ENCODE measurements at regions not wholly inside any gene's neighbourhood (a gene's known extent, or its start where the extent isn't known, plus 50 kb on each side); places are given as distances from the start of the nearest gene placed in this dataset.

GRCh38 chr2:35172687-35173086 lies 1182.9 kb upstream of the CRIM1 start:
- H3K4me3 ChIP-seq (replicated peaks; ENCODE audit: low read depth, low read length) = no peak overlapping the region
- TF ChIP-seq, protein P1, sequence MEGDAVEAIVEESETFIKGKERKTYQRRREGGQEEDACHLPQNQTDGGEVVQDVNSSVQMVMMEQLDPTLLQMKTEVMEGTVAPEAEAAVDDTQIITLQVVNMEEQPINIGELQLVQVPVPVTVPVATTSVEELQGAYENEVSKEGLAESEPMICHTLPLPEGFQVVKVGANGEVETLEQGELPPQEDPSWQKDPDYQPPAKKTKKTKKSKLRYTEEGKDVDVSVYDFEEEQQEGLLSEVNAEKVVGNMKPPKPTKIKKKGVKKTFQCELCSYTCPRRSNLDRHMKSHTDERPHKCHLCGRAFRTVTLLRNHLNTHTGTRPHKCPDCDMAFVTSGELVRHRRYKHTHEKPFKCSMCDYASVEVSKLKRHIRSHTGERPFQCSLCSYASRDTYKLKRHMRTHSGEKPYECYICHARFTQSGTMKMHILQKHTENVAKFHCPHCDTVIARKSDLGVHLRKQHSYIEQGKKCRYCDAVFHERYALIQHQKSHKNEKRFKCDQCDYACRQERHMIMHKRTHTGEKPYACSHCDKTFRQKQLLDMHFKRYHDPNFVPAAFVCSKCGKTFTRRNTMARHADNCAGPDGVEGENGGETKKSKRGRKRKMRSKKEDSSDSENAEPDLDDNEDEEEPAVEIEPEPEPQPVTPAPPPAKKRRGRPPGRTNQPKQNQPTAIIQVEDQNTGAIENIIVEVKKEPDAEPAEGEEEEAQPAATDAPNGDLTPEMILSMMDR (IDR thresholded peaks at IDR 0.05; ENCODE audit: low read length, missing control alignments) = no peak
- DNase-seq (ENCODE audit: low read depth) = no peak

DNA sequence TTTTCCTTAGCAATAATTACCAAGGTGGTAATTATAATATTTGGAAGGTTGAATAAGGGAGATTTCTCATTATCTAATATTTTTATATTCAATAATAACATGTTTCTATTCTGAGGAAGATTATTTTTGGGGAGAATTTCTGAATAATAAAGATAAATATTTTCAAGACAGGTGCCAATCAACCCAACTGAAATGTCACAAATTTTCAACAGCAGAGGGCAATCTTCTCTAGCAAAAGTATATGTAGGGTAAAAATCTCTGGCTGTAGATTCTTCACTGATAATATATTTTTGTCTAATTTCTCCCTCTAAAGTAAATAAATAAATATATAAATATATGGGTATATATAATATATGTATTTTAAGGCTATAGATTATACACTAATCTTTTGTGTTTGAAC lies 1187.2 kb upstream of the CRIM1 start:
- no peak overlapping the region for H3K4me3 ChIP-seq (replicated peaks; ENCODE audit: low read depth, low read length)
- no peak for DNase-seq (ENCODE audit: low read depth)
- TF ChIP-seq, protein P1 (IDR thresholded peaks at IDR 0.05; ENCODE audit: low read length, missing control alignments) = no peak

- no peak for DNase-seq (ENCODE audit: low read depth)
- no peak overlapping the region for H3K4me3 ChIP-seq (replicated peaks; ENCODE audit: low read depth, low read length)
- TF ChIP-seq, protein P1 (IDR thresholded peaks at IDR 0.05; ENCODE audit: low read length, missing control alignments) = no peak
Measured at GRCh38 chr2:35163948-35164347, 1191.6 kb upstream of the CRIM1 start.

DNA sequence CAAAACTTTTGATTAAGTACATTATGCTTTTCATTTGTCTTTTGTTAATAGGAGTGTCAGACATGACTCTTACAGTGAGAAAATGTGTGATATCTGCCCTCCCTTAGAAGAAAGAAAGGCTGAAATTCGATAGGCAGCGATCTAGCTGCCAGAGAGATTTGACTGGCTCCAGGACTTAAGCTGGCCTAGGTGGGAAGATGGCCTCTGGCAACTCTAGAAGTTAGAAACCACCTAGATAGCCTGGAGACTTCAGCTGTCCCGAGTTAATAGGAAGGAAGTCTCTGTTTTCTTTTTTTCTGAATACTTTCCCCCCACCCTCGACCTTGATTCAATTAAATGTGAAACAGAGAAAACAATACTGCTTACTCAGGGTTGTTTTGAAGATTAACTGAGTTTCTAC lies 1194.7 kb upstream of the CRIM1 start:
- no peak for DNase-seq (ENCODE audit: low read depth)
- TF ChIP-seq, protein P1 (IDR thresholded peaks at IDR 0.05; ENCODE audit: low read length, missing control alignments) = no peak

GRCh38 chr2:35125871-35126270 lies 1229.7 kb upstream of the CRIM1 start:
- H3K4me3 ChIP-seq (replicated peaks; ENCODE audit: low read depth, low read length) = no peak overlapping the region
- no peak for DNase-seq (ENCODE audit: low read depth)
- TF ChIP-seq, protein P1 (IDR thresholded peaks at IDR 0.05; ENCODE audit: low read length, missing control alignments) = no peak

More for the DNA sequence above, 1194.7 kb upstream of the CRIM1 start:
- no peak overlapping the region for H3K4me3 ChIP-seq (replicated peaks; ENCODE audit: low read depth, low read length)

- H3K4me3 ChIP-seq (replicated peaks; ENCODE audit: low read depth, low read length) = no peak overlapping the region
- TF ChIP-seq, protein P1 (IDR thresholded peaks at IDR 0.05; ENCODE audit: low read length, missing control alignments) = no peak
- DNase-seq (ENCODE audit: low read depth) = no peak
Measured at GRCh38 chr2:35125278-35125677, 1230.3 kb upstream of the CRIM1 start.

DNA sequence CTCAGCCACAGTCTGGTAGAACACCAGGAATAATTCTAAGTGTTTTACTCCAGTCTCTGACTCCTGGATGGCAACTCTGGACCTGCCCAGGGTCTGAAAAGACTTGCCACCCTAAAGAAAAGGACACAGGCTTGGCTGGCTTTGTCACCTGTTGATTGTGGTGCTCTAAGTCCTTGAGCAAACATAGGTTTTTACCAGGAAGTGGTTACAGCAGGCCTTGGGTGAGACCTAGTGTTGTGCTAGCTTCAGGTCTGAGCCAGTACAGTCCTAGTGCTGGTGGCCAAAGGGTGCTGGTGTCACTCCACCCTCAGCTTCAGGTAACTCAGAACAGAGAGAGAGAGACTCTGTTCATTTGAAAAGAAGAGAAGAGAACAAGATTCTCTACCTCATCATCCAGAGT lies 1239.4 kb upstream of the CRIM1 start:
- TF ChIP-seq, protein P1 (IDR thresholded peaks at IDR 0.05; ENCODE audit: low read length, missing control alignments) = no peak
- DNase-seq (ENCODE audit: low read depth) = no peak
- H3K4me3 ChIP-seq (replicated peaks; ENCODE audit: low read depth, low read length) = no peak overlapping the region
